ENCODE measurements at regions not wholly inside any gene's neighbourhood (a gene's known extent, or its start where the extent isn't known, plus 50 kb on each side); places are given as distances from the start of the nearest gene placed in this dataset.

DNA sequence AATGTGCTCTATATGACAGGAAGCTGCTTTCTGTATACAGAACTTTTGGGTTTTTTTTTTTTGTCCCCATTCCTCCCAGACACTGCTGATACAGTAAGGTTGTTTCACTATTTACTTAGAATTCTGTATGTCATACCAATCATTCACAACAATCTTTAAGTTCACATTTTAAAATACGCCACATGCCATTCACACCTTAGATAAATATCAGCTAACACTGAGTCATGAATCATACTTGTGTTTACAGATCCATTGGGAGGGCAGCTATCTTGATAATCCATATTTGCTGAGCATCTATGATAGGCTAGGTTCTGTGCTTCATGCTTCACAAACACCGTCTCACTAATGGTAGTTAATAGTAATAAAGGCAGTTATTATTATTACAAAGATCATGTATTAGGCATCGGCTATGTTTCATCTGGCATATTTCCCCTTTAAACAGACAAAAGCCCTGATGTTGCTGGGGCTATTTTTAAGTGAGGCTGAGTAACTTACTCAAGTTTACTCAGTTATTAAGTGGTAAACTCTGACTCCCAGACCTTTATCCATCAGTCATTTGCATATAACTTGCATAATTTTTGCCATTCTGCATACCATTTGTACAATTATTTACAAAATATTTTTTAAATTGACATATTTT, 152.2 kb upstream of the HMHB1 start:
- H3K27ac Mint-ChIP-seq: no peak overlapping the region
- no peaks in the 10 kb centered on the region for H3K9me3 Mint-ChIP-seq
- ATAC-seq (no peak), DNase-seq (ENCODE audit: low spot score in 2 of 2) (no peak)
- no peaks in the 10 kb centered on the region for H3K36me3 Mint-ChIP-seq

DNA sequence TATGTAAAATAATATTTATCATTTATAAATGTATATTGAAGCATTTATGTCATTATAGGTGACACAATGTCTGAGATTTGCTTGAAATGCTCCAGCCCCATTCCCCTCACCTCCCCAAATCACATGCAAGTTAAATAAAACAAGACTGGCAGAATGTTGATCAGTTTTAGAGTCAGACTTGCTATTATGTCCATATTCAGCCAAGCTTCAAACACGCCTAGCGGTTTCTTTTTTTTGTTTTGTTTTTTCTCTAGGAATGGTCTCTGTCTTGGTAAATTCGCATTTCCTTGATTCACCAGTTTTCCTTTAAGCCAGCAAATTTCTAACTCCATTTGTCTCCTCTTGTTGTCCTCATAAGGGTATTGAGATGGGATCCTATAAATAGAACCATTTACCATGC, 153.0 kb upstream of the HMHB1 start:
- ATAC-seq (no peak), DNase-seq (ENCODE audit: low spot score in 2 of 2) (no peak)
- Mint-ChIP-seq H3K36me3 (no peaks in the 10 kb centered on the region), H3K9me3 (no peaks in the 10 kb centered on the region), H3K27ac (no peak overlapping the region)

DNA sequence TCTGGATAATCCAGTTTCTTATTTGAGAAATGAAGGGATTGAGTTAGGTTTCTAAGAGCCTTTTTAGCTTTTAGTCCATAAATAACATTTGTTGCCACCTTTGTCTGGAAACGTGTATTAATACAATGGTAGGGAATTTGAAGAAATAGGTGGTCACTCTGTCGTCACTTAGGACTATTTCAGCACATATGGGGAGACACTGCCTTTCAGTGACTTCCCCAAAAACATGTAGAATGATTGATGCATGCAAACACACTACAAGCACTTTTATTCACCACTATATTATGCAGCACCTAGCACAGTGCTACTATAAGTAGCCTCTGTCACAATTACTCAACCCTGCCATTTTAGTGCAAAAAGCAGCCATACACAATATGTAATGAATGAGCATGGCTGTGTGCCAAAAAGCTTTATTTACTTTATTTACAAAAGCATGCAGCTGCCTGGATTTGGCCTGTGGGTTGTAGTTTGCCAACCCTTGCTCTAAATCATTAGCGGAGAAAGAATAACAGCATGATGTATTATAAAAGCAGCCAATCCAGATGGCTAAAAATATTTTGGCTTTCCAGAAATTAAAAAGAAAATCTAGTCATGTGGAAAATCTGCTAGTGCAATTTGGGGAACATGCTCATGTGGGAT, 154.2 kb upstream of the HMHB1 start:
- H3K9me3 Mint-ChIP-seq: no peaks in the 10 kb centered on the region
- H3K36me3 Mint-ChIP-seq: no peaks in the 10 kb centered on the region
- DNase-seq (ENCODE audit: low spot score in 2 of 2): no peak
- H3K27ac Mint-ChIP-seq: no peak overlapping the region
- ATAC-seq: no peak

DNA sequence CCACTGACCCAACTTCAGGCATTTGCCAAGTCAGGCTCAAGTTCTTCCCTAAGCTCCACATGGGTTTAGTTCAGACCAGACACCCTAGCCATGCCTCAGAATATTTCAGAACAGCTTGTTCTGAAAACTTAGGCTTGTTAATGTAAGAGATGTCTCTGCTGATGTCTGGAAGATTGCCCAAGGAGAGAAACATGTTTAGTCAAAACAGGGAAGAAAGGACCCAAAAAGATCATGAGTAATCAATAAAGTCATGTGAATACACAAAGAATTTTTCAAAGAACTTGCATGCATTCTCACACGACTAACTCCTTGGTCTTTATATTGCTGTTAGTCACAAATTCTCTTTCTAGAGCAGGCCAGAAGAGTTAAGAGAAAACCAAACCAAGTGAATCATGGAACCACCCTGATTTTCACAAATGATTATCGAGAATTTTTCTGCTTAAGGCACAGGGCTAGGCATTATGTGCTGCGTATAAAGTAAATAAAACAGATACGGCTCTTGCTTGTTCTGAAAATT, 158.1 kb upstream of the HMHB1 start:
- H3K27ac Mint-ChIP-seq: no peak overlapping the region
- no peaks in the 10 kb centered on the region for H3K36me3 Mint-ChIP-seq
- no peaks in the 10 kb centered on the region for H3K9me3 Mint-ChIP-seq
- ATAC-seq (peak; percentile 25 to 62), DNase-seq (ENCODE audit: low spot score in 2 of 2) (no peak)

DNA sequence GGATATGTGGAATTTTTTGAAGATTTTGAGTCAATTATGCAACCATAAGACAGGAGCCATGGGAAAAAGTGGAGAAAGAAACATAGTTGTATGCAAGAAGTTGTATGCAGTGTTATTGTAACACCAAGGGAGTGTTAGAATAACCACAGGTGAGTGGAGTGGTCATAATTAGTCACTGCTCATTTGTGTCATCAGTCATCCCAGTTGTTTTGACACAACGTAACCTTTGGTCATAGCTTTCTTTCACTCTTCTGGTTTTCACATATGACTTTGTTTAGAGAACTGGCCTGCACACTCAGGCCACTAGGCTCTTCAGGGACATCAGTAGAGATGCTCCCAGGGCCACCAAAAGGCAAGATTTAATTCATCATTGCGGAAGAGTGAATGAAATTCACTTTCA, 158.7 kb upstream of the HMHB1 start:
- peak; percentile 77 to 86 for ATAC-seq
- H3K9me3 Mint-ChIP-seq: no peaks in the 10 kb centered on the region
- H3K27ac Mint-ChIP-seq: peak overlapping the region in 1 of 2 donors; percentile 77
- peak in 1 of 2 donors; percentile 5 for DNase-seq (ENCODE audit: low spot score in 2 of 2)
- H3K36me3 Mint-ChIP-seq: no peaks in the 10 kb centered on the region

DNA sequence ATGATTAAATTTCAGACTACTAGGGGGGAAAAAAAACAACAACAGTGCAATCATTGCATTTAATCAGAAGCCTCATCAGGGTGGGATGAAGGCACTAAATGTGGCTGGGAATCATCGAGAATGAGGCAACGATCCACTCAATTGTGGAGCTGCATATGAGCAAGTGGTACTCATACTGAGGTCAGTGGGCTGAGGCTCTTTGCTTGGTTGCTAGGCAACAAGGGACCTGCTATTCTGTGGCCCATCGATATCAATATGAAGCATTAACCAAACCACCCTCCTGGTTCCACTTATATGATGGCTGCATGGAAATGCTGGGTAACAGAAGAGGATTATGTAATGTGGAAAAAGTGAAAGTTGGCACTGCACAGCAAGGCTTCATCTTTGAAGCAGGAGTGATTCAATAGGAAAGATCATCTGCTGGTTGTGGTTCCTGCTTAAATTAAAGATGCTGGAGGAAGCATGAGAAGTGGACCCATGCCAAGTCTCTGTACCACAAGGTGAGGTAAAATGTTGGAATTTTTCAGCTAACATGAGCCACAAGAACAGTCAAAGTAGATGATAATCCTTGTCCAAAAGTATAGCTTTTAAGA, 159.8 kb upstream of the HMHB1 start:
- Mint-ChIP-seq H3K9me3 (no peaks in the 10 kb centered on the region), H3K27ac (peak overlapping the region in 1 of 2 donors; percentile 46), H3K36me3 (no peaks in the 10 kb centered on the region)
- DNase-seq (ENCODE audit: low spot score in 2 of 2) (peak in 1 of 2 donors; percentile 26), ATAC-seq (peak; percentile 44 to 76)

DNA sequence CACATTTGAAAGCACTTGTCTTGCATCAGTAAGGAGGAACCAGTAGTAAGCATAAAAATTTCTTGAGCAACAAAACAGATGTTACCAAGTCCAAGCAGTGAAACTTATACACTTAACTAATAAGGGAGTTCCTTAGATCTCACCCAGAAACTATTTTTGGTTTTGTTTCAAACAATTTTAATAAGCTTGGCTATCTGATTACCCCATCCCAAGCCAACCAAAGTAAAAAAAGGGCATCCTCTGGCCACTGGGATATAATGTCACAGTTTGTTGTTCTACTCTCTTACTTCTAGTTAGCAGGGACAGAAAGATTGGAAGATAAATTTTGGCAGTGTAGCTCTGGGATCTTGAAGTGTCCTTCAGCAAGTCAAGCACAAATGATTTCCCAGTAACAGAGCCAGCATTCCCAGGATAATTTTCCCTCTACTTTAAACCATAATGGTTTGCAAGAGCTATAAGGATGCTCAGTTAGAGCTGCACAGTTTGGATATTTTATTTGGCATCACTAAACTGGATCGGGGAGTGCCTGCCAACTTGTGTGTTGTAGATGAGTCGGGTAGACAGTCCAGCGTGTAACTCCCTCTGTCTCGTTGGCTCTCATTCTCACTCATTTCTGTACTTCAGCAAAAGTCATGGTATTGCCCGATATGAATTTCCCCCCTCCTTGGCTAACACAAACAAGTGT, 161.9 kb upstream of the HMHB1 start:
- no peaks in the 10 kb centered on the region for H3K36me3 Mint-ChIP-seq
- ATAC-seq: no peak
- H3K9me3 Mint-ChIP-seq: no peaks in the 10 kb centered on the region
- H3K27ac Mint-ChIP-seq: no peak overlapping the region
- no peak for DNase-seq (ENCODE audit: low spot score in 2 of 2)

DNA sequence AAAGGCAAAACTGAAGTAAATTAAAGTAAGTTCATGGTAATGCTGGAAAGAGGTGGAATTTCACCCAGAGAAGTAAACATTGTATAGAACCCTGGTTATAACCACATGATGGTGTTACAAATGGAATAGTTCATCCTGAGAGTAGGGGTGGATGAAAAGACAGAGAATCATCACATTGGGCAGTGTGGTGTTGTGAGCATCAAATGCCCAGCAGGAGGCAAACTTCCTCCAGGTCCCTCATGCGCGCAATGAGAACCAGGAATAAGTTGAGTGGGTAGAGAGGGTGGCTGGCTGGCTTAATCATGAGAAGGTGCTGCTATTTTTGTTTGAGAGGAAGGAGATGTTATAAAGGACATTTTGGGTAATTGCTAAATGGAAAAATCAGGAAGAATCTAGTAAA, 163.3 kb upstream of the HMHB1 start:
- no peaks in the 10 kb centered on the region for H3K36me3 Mint-ChIP-seq
- no peak overlapping the region for H3K27ac Mint-ChIP-seq
- no peaks in the 10 kb centered on the region for H3K9me3 Mint-ChIP-seq
- DNase-seq (ENCODE audit: low spot score in 2 of 2) (no peak), ATAC-seq (no peak)

DNA sequence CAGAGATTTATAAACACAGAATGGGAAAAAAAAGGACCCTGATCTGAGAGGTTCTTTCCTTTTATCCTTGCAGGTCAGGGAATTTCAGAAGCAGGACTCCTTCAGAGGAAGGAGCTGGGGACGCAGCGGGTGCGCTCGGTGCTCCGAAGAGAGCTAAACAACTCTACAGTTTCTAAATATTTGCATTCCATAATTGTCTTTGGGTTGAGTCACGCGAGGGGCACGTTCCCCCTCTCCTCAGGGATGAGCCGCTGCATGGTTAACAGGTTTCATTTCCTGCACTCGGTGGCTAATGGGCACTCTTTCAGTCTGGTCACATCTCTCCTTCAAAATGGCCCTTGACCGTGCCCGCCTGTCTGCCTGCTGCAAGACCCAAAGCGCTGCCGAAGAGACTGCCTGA, 165.0 kb upstream of the HMHB1 start:
- no peaks in the 10 kb centered on the region for H3K9me3 Mint-ChIP-seq
- ATAC-seq (no peak), DNase-seq (ENCODE audit: low spot score in 2 of 2) (no peak)
- no peak overlapping the region for H3K27ac Mint-ChIP-seq
- no peaks in the 10 kb centered on the region for H3K36me3 Mint-ChIP-seq

DNA sequence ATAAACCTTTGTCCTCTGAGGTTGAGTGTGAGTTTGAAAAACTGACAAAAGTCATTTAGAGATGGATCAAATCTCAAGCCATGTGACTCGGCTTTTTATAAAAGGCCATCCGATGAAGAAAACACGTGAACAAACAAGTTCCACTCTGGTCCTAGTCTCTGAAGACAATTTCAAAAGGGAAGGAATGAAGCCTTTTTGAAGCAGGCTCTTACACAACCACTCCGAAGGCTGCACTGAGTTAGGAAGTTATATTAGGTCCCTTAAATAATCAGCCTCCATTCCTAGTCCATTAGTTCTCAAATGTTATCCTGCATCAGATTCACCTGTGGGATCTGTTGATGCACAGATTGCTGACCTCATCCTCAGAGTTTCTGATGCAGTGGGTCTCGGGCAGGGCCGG, 166.6 kb upstream of the HMHB1 start:
- no peaks in the 10 kb centered on the region for H3K36me3 Mint-ChIP-seq
- no peaks in the 10 kb centered on the region for H3K9me3 Mint-ChIP-seq
- ATAC-seq (no peak), DNase-seq (ENCODE audit: low spot score in 2 of 2) (no peak)
- no peak overlapping the region for H3K27ac Mint-ChIP-seq

DNA sequence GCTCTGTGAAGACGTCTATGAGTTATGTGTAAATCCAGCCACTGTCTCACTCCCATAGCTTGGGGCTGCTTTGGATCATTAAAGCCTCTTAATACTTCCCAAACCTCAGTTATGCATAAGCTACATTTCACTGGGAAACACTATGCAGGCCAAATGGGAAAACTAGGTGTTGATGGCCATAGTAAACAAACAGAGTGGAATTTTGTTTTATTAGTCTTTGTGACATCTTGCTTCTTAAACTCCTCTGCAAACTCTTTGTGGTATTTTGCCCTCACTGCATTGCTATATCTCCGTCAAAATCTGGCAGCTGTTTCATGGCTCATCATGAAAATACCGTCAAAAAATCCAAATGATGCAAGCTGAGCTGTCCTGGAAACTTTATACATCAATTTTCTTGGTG, 167.2 kb upstream of the HMHB1 start:
- Mint-ChIP-seq H3K9me3 (no peaks in the 10 kb centered on the region), H3K27ac (no peak overlapping the region)
- no peak for DNase-seq (ENCODE audit: low spot score in 2 of 2)

DNA sequence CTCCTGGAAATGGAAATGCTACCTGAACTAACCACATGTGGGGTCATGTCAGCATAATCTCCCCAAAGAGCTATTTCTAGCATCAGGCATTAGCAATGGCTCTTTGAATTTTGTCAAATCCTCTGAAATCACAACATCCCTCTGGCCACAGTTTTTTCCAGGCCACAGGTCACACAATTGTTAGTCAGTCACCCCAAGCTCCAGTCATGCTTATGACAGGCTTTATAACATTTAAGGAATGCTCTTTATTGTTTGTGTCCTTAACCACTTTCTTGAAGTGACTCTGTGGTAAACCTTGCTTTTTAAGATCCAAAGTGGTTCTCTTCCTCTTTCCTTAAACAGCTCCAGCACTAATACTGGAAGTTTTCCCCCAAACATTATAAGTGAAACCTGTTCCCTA, 169.2 kb upstream of the HMHB1 start:
- Mint-ChIP-seq H3K9me3 (no peaks in the 10 kb centered on the region), H3K27ac (no peak overlapping the region), H3K36me3 (no peaks in the 10 kb centered on the region)
- DNase-seq (ENCODE audit: low spot score in 2 of 2) (no peak), ATAC-seq (no peak)

More for the DNA sequence above, 167.2 kb upstream of the HMHB1 start:
- ATAC-seq: no peak
- H3K36me3 Mint-ChIP-seq: no peaks in the 10 kb centered on the region

DNA sequence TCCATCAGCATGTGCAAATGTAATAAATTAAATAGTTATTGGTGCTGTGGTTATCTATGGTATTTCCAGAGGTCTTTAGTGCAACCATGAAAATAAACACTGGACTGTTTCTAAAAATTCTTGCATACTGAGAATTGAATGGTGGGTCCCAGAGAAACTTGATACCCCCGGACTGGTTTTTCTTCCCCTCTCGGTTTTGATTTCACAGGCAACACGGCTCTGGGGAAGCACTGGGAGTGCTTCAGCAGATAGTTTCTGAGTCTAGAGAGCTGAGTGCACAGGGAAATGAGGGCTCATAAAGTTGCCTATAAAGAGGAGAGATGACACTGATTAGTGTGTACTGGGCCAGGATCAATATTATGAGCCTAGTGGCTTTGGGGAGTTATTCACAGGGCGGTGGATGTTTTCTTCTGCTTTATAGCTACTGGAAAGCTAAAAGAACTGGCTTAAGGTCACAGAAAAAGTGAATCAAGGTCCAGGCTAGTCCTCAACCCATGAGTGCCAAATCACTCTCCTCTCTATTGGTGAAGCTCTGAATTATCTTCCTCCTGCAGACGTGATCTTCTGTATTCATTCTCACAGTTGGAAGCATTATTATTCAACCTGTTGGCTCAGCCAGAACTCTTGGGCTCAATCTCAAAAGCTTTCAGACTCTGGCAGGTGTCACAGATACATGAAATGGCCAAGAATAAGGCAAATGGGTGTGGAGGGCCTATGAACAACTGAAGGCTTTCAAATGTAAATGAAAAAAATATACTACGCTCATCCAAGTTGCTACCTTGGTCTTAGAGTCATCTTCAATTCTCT, 170.2 kb upstream of the HMHB1 start:
- Mint-ChIP-seq H3K9me3 (no peaks in the 10 kb centered on the region), H3K36me3 (no peaks in the 10 kb centered on the region), H3K27ac (no peak overlapping the region)
- DNase-seq (ENCODE audit: low spot score in 2 of 2) (no peak), ATAC-seq (no peak)

DNA sequence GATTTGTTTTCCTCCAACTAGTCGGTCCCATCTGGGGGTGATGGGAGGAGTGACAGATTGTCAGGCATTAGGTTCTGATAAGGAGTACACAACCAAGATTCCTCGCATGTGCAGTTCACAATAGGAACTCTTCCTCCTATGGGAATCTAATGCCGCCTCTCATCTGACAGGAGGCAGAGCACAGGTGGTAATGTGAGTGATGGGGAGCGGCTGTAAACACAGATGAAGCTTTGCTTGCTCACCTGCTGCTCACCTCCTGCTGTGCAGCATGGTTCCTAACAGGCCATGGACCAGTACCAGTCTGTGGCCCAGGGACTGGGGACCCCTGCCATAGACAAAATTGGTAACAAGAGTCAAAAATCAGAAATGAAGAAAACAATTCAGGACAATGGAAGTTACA, 173.3 kb upstream of the HMHB1 start:
- H3K27ac Mint-ChIP-seq: no peak overlapping the region
- ATAC-seq (no peak), DNase-seq (ENCODE audit: low spot score in 2 of 2) (no peak)
- H3K9me3 Mint-ChIP-seq: no peaks in the 10 kb centered on the region
- no peaks in the 10 kb centered on the region for H3K36me3 Mint-ChIP-seq

DNA sequence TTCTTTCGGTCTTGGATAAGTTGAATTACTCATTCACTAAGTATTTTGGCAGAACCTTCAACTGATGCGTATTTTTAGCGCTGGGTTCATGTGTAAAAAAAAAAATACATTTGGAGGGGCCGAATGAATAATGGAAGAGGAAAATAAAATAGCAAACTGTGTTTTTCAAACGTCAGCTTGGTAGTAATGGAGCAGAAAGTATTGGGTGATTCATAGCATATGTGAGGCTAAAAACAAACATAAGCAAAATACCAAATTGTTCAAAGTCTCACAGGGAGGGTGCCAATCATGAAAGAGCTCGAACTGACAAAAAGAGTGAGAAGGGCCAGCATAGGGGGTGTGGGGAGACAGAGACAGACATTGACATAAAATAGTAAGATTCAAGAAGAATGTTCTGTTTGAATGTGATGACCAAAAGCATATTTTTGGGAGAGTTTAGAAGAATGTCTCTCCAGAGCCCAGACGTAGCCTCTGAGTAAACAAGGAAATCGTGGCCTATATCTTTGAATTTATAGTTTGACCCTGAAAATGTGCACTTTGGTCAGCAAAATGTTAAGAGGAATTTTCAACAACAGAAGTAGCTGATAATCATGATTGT, 174.9 kb upstream of the HMHB1 start:
- H3K36me3 Mint-ChIP-seq: no peaks in the 10 kb centered on the region
- no peak for DNase-seq (ENCODE audit: low spot score in 2 of 2)
- H3K9me3 Mint-ChIP-seq: no peaks in the 10 kb centered on the region
- ATAC-seq: no peak
- no peak overlapping the region for H3K27ac Mint-ChIP-seq

DNA sequence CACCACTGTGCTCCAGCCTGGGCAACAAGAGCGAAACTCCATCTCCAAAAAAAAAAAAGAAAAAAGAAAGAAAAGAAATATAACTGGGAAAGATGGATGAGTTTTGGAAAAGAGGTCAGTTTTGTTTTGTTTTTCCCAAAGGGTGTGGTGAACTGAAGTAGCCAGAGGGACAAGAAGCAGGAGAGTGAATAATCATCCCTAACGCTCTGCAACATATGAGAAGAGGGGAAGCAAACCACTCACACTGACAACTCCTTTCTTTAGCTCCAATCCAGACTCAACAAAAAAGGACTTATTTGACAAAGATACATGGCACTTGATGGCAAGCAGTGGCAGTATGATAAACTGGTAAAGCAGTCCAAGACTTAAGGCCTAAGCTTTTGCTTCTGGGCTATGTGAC, 176.1 kb upstream of the HMHB1 start:
- DNase-seq (ENCODE audit: low spot score in 2 of 2) (no peak), ATAC-seq (no peak)
- Mint-ChIP-seq H3K36me3 (no peaks in the 10 kb centered on the region), H3K9me3 (no peaks in the 10 kb centered on the region), H3K27ac (no peak overlapping the region)
